GM12878 (cell line): ENCODE measurements at regions not wholly inside any gene's neighbourhood (a gene's known extent, or its start where the extent isn't known, plus 50 kb on each side); places are given as distances from the start of the nearest gene placed in this dataset.

Experiments
- ATAC-seq: fragments of 200-7000 bp; cut with Tn5 transposase; 3 replicates; pipeline ENCODE4 v1.9.1; 2020; ENCODE audit warnings: mild to moderate bottlenecking, moderate library complexity
- BruUV-seq: library from RNA; stranded (reverse); fragments of 400-500 nt; replicated peaks from 2 replicates; lab custom pipeline; 2021; lab: Mats Ljungman, UMichigan
- CTCF ChIA-PET: fragments of 300-600 bp; sonication (Branson Sonifier 250); formaldehyde crosslinking; extraction: SDS; loops from one replicate; lab custom pipeline; 2021; ENCODE audit warnings: inconsistent platforms; lab: Yijun Ruan, JAX
- POLR2A ChIA-PET: fragments of 350-600 bp; formaldehyde crosslinking; extraction: SDS; loops from one replicate; lab custom pipeline; 2021; ENCODE audit warnings: inconsistent platforms; lab: Charles Lee
- RAD21 ChIA-PET: fragments of 300-600 bp; sonication (Branson Sonifier 250); formaldehyde crosslinking; loops from one replicate; lab custom pipeline; 2023; ENCODE audit warnings: antibody characterized with exemption; ENCODE audit not compliant: unreplicated experiment; lab: Charles Lee
- SMC1A ChIA-PET: fragments of 300-600 bp; sonication (Branson Sonifier 250); formaldehyde crosslinking; loops from one replicate; lab custom pipeline; 2023; ENCODE audit not compliant: unreplicated experiment, uncharacterized antibody; lab: Charles Lee
- DNase-seq: peaks from one replicate; pipeline ENCODE4 v3.0.0-alpha.2; 2011; ENCODE audit warnings: low read depth, low spot score
- FAIRE-seq: peaks from 3 replicates; lab custom pipeline; 2011; peaks lifted over from hg19 to GRCh38; lab: Jason Lieb, UNC
- H2AFZ ChIP-seq: 2 replicates; pipeline ENCODE4 v1.6.0; 2011; ENCODE audit warnings: low read depth, low read length, control low read depth; ENCODE audit not compliant: control insufficient read depth
- H3K27ac ChIP-seq: 2 replicates; pipeline ENCODE4 v1.5.1; 2011; ENCODE audit warnings: control low read depth; ENCODE audit not compliant: control insufficient read depth, insufficient read depth
- H3K27me3 ChIP-seq, 2 experiments: replicated peaks in 1 of 2; 2 replicates each; pipeline versions ENCODE4 v1.6.0 to v1.6.1; 2011; ENCODE audit warnings: low read length in 1 of 2; ENCODE audit not compliant: control insufficient read depth in 2 of 2, insufficient read depth in 2 of 2
- H3K36me3 ChIP-seq, 2 experiments: 2 replicates each; pipeline ENCODE4 v1.5.1; 2011; ENCODE audit warnings: low read length in 1 of 2; ENCODE audit not compliant: control insufficient read depth in 2 of 2, insufficient read depth in 2 of 2
- H3K4me1 ChIP-seq: 2 replicates; pipeline ENCODE4 v1.6.1; 2011; ENCODE audit warnings: mild to moderate bottlenecking, low read length, moderate library complexity, mixed read lengths; ENCODE audit not compliant: control insufficient read depth, insufficient read depth
- H3K4me2 ChIP-seq: 2 replicates; pipeline ENCODE4 v1.6.0; 2011; ENCODE audit warnings: control low read depth; ENCODE audit not compliant: control insufficient read depth, insufficient read depth
- H3K4me3 ChIP-seq: fragments of 200-600 bp; sonication (generic); 2 replicates; pipeline ENCODE4 v1.5.1; 2016
- H3K79me2 ChIP-seq: 2 replicates; pipeline ENCODE4 v1.6.0; 2011; ENCODE audit warnings: low read length; ENCODE audit not compliant: control insufficient read depth, insufficient read depth
- H3K9ac ChIP-seq: 2 replicates; pipeline ENCODE4 v1.8.0; 2011; ENCODE audit warnings: low read length, control low read depth, mixed read lengths; ENCODE audit not compliant: control insufficient read depth, insufficient read depth
- H3K9me3 ChIP-seq: replicated peaks from 3 replicates; pipeline ENCODE4 v1.5.1; 2011; ENCODE audit warnings: mild to moderate bottlenecking, low read length; ENCODE audit not compliant: control insufficient read depth, insufficient read depth
- H4K20me1 ChIP-seq: 2 replicates; pipeline ENCODE4 v1.6.0; 2011; ENCODE audit not compliant: control insufficient read depth, insufficient read depth
- CREM ChIP-seq: IDR thresholded peaks from 2 replicates; pipeline ENCODE4 v1.6.1; 2014; ENCODE audit warnings: antibody characterized with exemption, low read depth
- CUX1 ChIP-seq: IDR thresholded peaks from 2 replicates; pipeline ENCODE4 v1.6.1; 2012; ENCODE audit warnings: improper control_type of control experiment, low read depth, low read length; ENCODE audit not compliant: insufficient replicate concordance
- E4F1 ChIP-seq: fragments of 450-650 bp; IDR thresholded peaks from 2 replicates; pipeline ENCODE4 v1.6.1; 2018; ENCODE audit warnings: borderline replicate concordance, mild to moderate bottlenecking; ENCODE audit not compliant: partially characterized antibody
- EP300 ChIP-seq, 2 experiments: fragments of 150-350 bp in 1 of 2; IDR thresholded peaks; 2 replicates each; pipeline ENCODE4 v1.6.1; 2011 to 2012; ENCODE audit warnings: low read depth in 2 of 2, low read length in 2 of 2, borderline replicate concordance in 1 of 2, improper control_type of control experiment in 1 of 2, inconsistent platforms in 1 of 2; ENCODE audit not compliant: control insufficient read depth in 1 of 2
- ESRRA ChIP-seq: IDR thresholded peaks from 2 replicates; pipeline ENCODE4 v1.6.1; 2012; ENCODE audit warnings: mild to moderate bottlenecking, low read length, improper control_type of control experiment
- FOXK2 ChIP-seq: fragments of 450-650 bp; IDR thresholded peaks from 2 replicates; pipeline ENCODE4 v1.6.1; 2017; ENCODE audit warnings: mild to moderate bottlenecking, moderate library complexity
- HCFC1 ChIP-seq: fragments of 150-350 bp; IDR thresholded peaks from 2 replicates; pipeline ENCODE4 v1.6.1; 2014; ENCODE audit warnings: low read length
- HDAC6 ChIP-seq: fragments of 200-600 bp; sonication (generic); IDR thresholded peaks from one replicate; pipeline ENCODE4 v1.8.0; 2017; ENCODE audit warnings: antibody characterized with exemption; ENCODE audit not compliant: unreplicated experiment
- NKRF ChIP-seq: fragments of 450-650 bp; conservative IDR thresholded peaks from 2 replicates; pipeline ENCODE4 v1.6.1; 2017; ENCODE audit warnings: mild to moderate bottlenecking, moderate library complexity
- NR2C2 ChIP-seq: IDR thresholded peaks from 2 replicates; pipeline ENCODE4 v1.6.1; 2011; ENCODE audit warnings: borderline replicate concordance, low read depth; ENCODE audit not compliant: control insufficient read depth, insufficient read length
- RBBP5 ChIP-seq: fragments of 200-600 bp; sonication (generic); conservative IDR thresholded peaks from 2 replicates; pipeline ENCODE4 v1.6.1; 2016
- RCOR1 ChIP-seq: conservative IDR thresholded peaks from 2 replicates; pipeline ENCODE4 v1.6.1; 2012; ENCODE audit warnings: low read depth, low read length, improper control_type of control experiment
- SMAD5 ChIP-seq: IDR thresholded peaks from 2 replicates; pipeline ENCODE4 v1.6.1; 2016; ENCODE audit warnings: antibody characterized with exemption, low read depth
- SUPT20H ChIP-seq: IDR thresholded peaks from 2 replicates; pipeline ENCODE4 v1.6.1; 2011; ENCODE audit warnings: low read depth, mild to moderate bottlenecking, low read length, moderate library complexity, borderline replicate concordance; ENCODE audit not compliant: control insufficient read depth
- ZNF384 ChIP-seq: IDR thresholded peaks from 2 replicates; pipeline ENCODE4 v1.6.1; 2012; ENCODE audit warnings: low read depth, mild to moderate bottlenecking, low read length, improper control_type of control experiment, borderline replicate concordance
- WGBS: methylation state at CpG from one replicate; pipeline ENCODE4 v1.1.6; 2016; ENCODE audit warnings: low lambda C conversion rate; ENCODE audit not compliant: insufficient replicate concordance, insufficient coverage; ENCODE audit errors: missing lambda C conversion rate; 5-methylcytosine and 5-hydroxymethylcytosine counted together
- in situ Hi-C: fragments of 300-500 bp; cut with MboI; formaldehyde crosslinking; loops from 9 replicates; pipeline ENCODE4 v1.14.3; 2018; ENCODE audit warnings: mixed read lengths
- intact Hi-C: fragments of 100-400 bp; cut with micrococcal nuclease; formaldehyde crosslinking; loops from one replicate; pipeline ENCODE4 v1.14.2; 2022; ENCODE audit not compliant: unreplicated experiment

- SMC1A ChIA-PET: no interaction called here
- intact Hi-C loops: no loop called here
- CTCF ChIA-PET: interaction anchor here (1.8 kb wide), 1 partner anchor 89 kb away, joined by 5 read pairs; no protein-coding TSS in a partner anchor
- Histone ChIP-seq H3K4me1 (no peaks in the 10 kb centered on the region), H2AFZ (no peak overlapping the region), H3K27me3 (no peaks in the 10 kb centered on the region), H3K79me2 (no peaks in the 10 kb centered on the region), H3K27ac (no peak overlapping the region), H3K4me2 (no peak overlapping the region), H3K9me3 (no peaks in the 10 kb centered on the region), H3K36me3 (no peaks in the 10 kb centered on the region), H3K9ac (no peak overlapping the region), H4K20me1 (no peaks in the 10 kb centered on the region), H3K4me3 (no peak overlapping the region)
- ATAC-seq (no peak), DNase-seq (no peak), FAIRE-seq (no peak)
- POLR2A ChIA-PET: no interaction called here
- 0% methylated on average over 2 of the region's 2 CpGs for WGBS
- in situ Hi-C loops: no loop called here
- RAD21 ChIA-PET: no interaction called here
- TF ChIP-seq EP300 (IDR thresholded peaks at IDR 0.05; ENCODE audit: borderline replicate concordance in 1 of 2, control insufficient read depth in 1 of 2, low read depth in 2 of 2, low read length in 2 of 2): no peak
- no peak for TF ChIP-seq CUX1
- TF ChIP-seq ESRRA: no peak
- TF ChIP-seq NR2C2: no peak
- no peak for TF ChIP-seq SUPT20H
- TF ChIP-seq CREM: no peak
- no peak for TF ChIP-seq ZNF384
- TF ChIP-seq HDAC6: no peak
- TF ChIP-seq RBBP5: no peak
- no peak for TF ChIP-seq NKRF
- TF ChIP-seq RCOR1: no peak
- TF ChIP-seq SMAD5: no peak
- TF ChIP-seq HCFC1: no peak
- no peak for TF ChIP-seq E4F1
- no peak for TF ChIP-seq FOXK2
- no TSS peak for BruUV-seq
Observed at GRCh38 chr15:98400120-98400519, 248.2 kb upstream of the IGF1R start.
